ENCODE measurements at regions not wholly inside any gene's neighbourhood (a gene's known extent, or its start where the extent isn't known, plus 50 kb on each side); places are given as distances from the start of the nearest gene placed in this dataset.

GRCh38 chr9:7977586-7977985 lies 178.0 kb upstream of the DMAC1 start (continued):
- no peak for TF ChIP-seq CTCF (IDR thresholded peaks at IDR 0.05; ENCODE audit: control extremely low read depth in 1 of 3, insufficient read depth in 1 of 3, low read depth in 1 of 3, low read length in 3 of 3)
- no peak for TF ChIP-seq PHF8 (conservative IDR thresholded peaks at IDR 0.05; ENCODE audit: low read depth, low read length)
- no peak for TF ChIP-seq SRF (IDR thresholded peaks at IDR 0.05; ENCODE audit: low read depth, low read length)
- TF ChIP-seq ATF2 (IDR thresholded peaks at IDR 0.05; ENCODE audit: low read length): no peak
- TF ChIP-seq SIRT6 (IDR thresholded peaks at IDR 0.05; ENCODE audit: low read length): no peak
- no peak for TF ChIP-seq SIX5 (IDR thresholded peaks at IDR 0.05; ENCODE audit: low read depth, low read length)
